ENCODE measurements at regions not wholly inside any gene's neighbourhood (a gene's known extent, or its start where the extent isn't known, plus 50 kb on each side); places are given as distances from the start of the nearest gene placed in this dataset.

GRCh38 chr5:108556441-108557145 is 174.7 kb upstream of the FBXL17 start:
- Histone ChIP-seq H3K4me1 (ENCODE audit: insufficient read depth, low read length) (no peaks in the 10 kb centered on the region), H3K27me3 (ENCODE audit: control insufficient read depth in 1 of 2, insufficient read depth in 2 of 2, low read length in 2 of 2) (no peaks in the 10 kb centered on the region), H3K9me3 (ENCODE audit: control insufficient read depth in 1 of 2, insufficient read depth in 1 of 2, low read length in 2 of 2) (no peaks in the 10 kb centered on the region), H3K27ac (ENCODE audit: low read depth in 1 of 2, low read length in 2 of 2) (no peak overlapping the region), H3K36me3 (ENCODE audit: insufficient read depth, low read length) (no peaks in the 10 kb centered on the region), H3K4me3 (ENCODE audit: low read length) (no peak overlapping the region)
- Mint-ChIP-seq H3K9me3 (no peaks in the 10 kb centered on the region), H3K27ac (no peak overlapping the region), H3K4me1 (ENCODE audit: low read depth) (no peaks in the 10 kb centered on the region), H3K4me3 (no peak overlapping the region), H3K27me3 (no peaks in the 10 kb centered on the region), H3K36me3 (ENCODE audit: low read depth) (no peaks in the 10 kb centered on the region)
- TF ChIP-seq CTCF (IDR thresholded peaks at IDR 0.05) = no peak
- ATAC-seq (ENCODE audit: poor library complexity) (no peak), DNase-seq (no peak)
- intact Hi-C loops (cut with DNase I, micrococcal nuclease) = no loop called here
- CTCF ChIA-PET = no interaction called here
- POLR2A ChIA-PET = no interaction called here

GRCh38 chr5:108548684-108549596 is 167.0 kb upstream of the FBXL17 start:
- ChIA-PET POLR2A (no interaction called here), CTCF (no interaction called here)
- TF ChIP-seq CTCF (IDR thresholded peaks at IDR 0.05) = no peak
- H3K27me3 ChIP-seq (ENCODE audit: control insufficient read depth in 1 of 2, insufficient read depth in 2 of 2, low read length in 2 of 2) = no peaks in the 10 kb centered on the region
- DNase-seq (no peak), ATAC-seq (ENCODE audit: poor library complexity) (no peak)
- intact Hi-C loops (cut with DNase I, micrococcal nuclease) = no loop called here
- Mint-ChIP-seq H3K27ac (no peak overlapping the region), H3K9me3 (no peaks in the 10 kb centered on the region), H3K27me3 (no peaks in the 10 kb centered on the region), H3K4me1 (ENCODE audit: low read depth) (no peaks in the 10 kb centered on the region), H3K4me3 (no peak overlapping the region), H3K36me3 (ENCODE audit: low read depth) (no peaks in the 10 kb centered on the region)
- no peaks in the 10 kb centered on the region for H3K9me3 ChIP-seq (ENCODE audit: control insufficient read depth in 1 of 2, insufficient read depth in 1 of 2, low read length in 2 of 2)
- H3K4me3 ChIP-seq (ENCODE audit: low read length) = no peak overlapping the region
- no peaks in the 10 kb centered on the region for H3K36me3 ChIP-seq (ENCODE audit: insufficient read depth, low read length)
- no peak overlapping the region for H3K27ac ChIP-seq (ENCODE audit: low read depth in 1 of 2, low read length in 2 of 2)
- H3K4me1 ChIP-seq (ENCODE audit: insufficient read depth, low read length) = no peaks in the 10 kb centered on the region

- Histone ChIP-seq H3K4me1 (ENCODE audit: insufficient read depth, low read length) (no peaks in the 10 kb centered on the region), H3K9me3 (ENCODE audit: control insufficient read depth in 1 of 2, insufficient read depth in 1 of 2, low read length in 2 of 2) (no peaks in the 10 kb centered on the region), H3K4me3 (ENCODE audit: low read length) (no peak overlapping the region), H3K27me3 (ENCODE audit: control insufficient read depth in 1 of 2, insufficient read depth in 2 of 2, low read length in 2 of 2) (no peaks in the 10 kb centered on the region), H3K27ac (ENCODE audit: low read depth in 1 of 2, low read length in 2 of 2) (no peak overlapping the region), H3K36me3 (ENCODE audit: insufficient read depth, low read length) (no peaks in the 10 kb centered on the region)
- TF ChIP-seq CTCF (IDR thresholded peaks at IDR 0.05) = no peak
- CTCF ChIA-PET = interaction anchor here (0.8 kb wide), 1 partner anchor 9 kb away, joined by 3 read pairs; no protein-coding TSS in a partner anchor
- Mint-ChIP-seq H3K4me1 (ENCODE audit: low read depth) (no peaks in the 10 kb centered on the region), H3K4me3 (no peak overlapping the region), H3K27me3 (no peaks in the 10 kb centered on the region), H3K27ac (no peak overlapping the region), H3K36me3 (ENCODE audit: low read depth) (no peaks in the 10 kb centered on the region), H3K9me3 (no peaks in the 10 kb centered on the region)
- ATAC-seq (ENCODE audit: poor library complexity) (no peak), DNase-seq (no peak)
- POLR2A ChIA-PET = no interaction called here
- intact Hi-C loops (cut with DNase I, micrococcal nuclease) = no loop called here
These were observed 165.0 kb upstream of the FBXL17 start for GRCh38 chr5:108546939-108547338.

Measured in CD4-positive, alpha-beta T cell (primary cell).